ENCODE measurements at regions not wholly inside any gene's neighbourhood (a gene's known extent, or its start where the extent isn't known, plus 50 kb on each side); places are given as distances from the start of the nearest gene placed in this dataset.

- Histone ChIP-seq H3K36me3 (ENCODE audit: insufficient read depth, low read length) (no peaks in the 10 kb centered on the region), H3K79me2 (ENCODE audit: insufficient read depth, low read length) (no peaks in the 10 kb centered on the region), H3K9ac (ENCODE audit: low read length) (no peak overlapping the region), H3K4me2 (ENCODE audit: low read length) (no peak overlapping the region), H3K4me3 (ENCODE audit: insufficient read depth, low read depth, low read length) (no peak overlapping the region), H3K4me1 (ENCODE audit: insufficient read depth, low read length) (peaks cover 4% of the 10 kb centered on the region), H4K20me1 (ENCODE audit: insufficient read depth, low read length) (no peaks in the 10 kb centered on the region), H3K27ac (ENCODE audit: low read depth, low read length) (no peak overlapping the region), H3K9me3 (ENCODE audit: insufficient read depth, low read depth, low read length) (no peaks in the 10 kb centered on the region), H2AFZ (ENCODE audit: low read depth, low read length) (no peak overlapping the region), H3K27me3 (ENCODE audit: insufficient read depth, low read length) (no peaks in the 10 kb centered on the region)
- Mint-ChIP-seq H3K36me3 (ENCODE audit: low read depth, unreplicated experiment) (no peaks in the 10 kb centered on the region), H3K27ac (ENCODE audit: unreplicated experiment) (no peak overlapping the region), H3K9me3 (ENCODE audit: unreplicated experiment) (no peaks in the 10 kb centered on the region), H3K4me1 (ENCODE audit: low read depth, unreplicated experiment) (no peaks in the 10 kb centered on the region), H3K4me3 (ENCODE audit: unreplicated experiment) (no peak overlapping the region), H3K27me3 (ENCODE audit: low read depth, unreplicated experiment) (no peaks in the 10 kb centered on the region)
- DNase-seq (ENCODE audit: low read depth) (peak; percentile 27), FAIRE-seq (no peak)
- TF ChIP-seq EZH2 (IDR thresholded peaks at IDR 0.05; ENCODE audit: insufficient read depth, low read length), result no peak
- TF ChIP-seq, protein P1, sequence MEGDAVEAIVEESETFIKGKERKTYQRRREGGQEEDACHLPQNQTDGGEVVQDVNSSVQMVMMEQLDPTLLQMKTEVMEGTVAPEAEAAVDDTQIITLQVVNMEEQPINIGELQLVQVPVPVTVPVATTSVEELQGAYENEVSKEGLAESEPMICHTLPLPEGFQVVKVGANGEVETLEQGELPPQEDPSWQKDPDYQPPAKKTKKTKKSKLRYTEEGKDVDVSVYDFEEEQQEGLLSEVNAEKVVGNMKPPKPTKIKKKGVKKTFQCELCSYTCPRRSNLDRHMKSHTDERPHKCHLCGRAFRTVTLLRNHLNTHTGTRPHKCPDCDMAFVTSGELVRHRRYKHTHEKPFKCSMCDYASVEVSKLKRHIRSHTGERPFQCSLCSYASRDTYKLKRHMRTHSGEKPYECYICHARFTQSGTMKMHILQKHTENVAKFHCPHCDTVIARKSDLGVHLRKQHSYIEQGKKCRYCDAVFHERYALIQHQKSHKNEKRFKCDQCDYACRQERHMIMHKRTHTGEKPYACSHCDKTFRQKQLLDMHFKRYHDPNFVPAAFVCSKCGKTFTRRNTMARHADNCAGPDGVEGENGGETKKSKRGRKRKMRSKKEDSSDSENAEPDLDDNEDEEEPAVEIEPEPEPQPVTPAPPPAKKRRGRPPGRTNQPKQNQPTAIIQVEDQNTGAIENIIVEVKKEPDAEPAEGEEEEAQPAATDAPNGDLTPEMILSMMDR (IDR thresholded peaks at IDR 0.05; ENCODE audit: insufficient read depth, low read depth, low read length), result no peak
Observed at GRCh38 chr6:164303102-164303964, 888.8 kb downstream of the QKI start.

GRCh38 chr6:164296411-164296810 is 881.9 kb downstream of the QKI start:
- H3K9me3 Mint-ChIP-seq (ENCODE audit: unreplicated experiment), result no peaks in the 10 kb centered on the region
- no peak overlapping the region for H3K27ac Mint-ChIP-seq (ENCODE audit: unreplicated experiment)
- H3K4me2 ChIP-seq (ENCODE audit: low read length), result no peak overlapping the region
- no peak overlapping the region for H2AFZ ChIP-seq (ENCODE audit: low read depth, low read length)
- H3K4me1 ChIP-seq (ENCODE audit: insufficient read depth, low read length), result no peaks in the 10 kb centered on the region
- no peaks in the 10 kb centered on the region for H3K79me2 ChIP-seq (ENCODE audit: insufficient read depth, low read length)
- H3K9me3 ChIP-seq (ENCODE audit: insufficient read depth, low read depth, low read length), result no peaks in the 10 kb centered on the region
- H3K36me3 ChIP-seq (ENCODE audit: insufficient read depth, low read length), result no peaks in the 10 kb centered on the region
- no peaks in the 10 kb centered on the region for H3K27me3 ChIP-seq (ENCODE audit: insufficient read depth, low read length)
- no peak for FAIRE-seq
- H3K27me3 Mint-ChIP-seq (ENCODE audit: low read depth, unreplicated experiment), result peaks cover 2% of the 10 kb centered on the region
- DNase-seq (ENCODE audit: low read depth), result peak; percentile 22
- H3K4me1 Mint-ChIP-seq (ENCODE audit: low read depth, unreplicated experiment), result no peaks in the 10 kb centered on the region
- H3K27ac ChIP-seq (ENCODE audit: low read depth, low read length), result peak overlapping the region; percentile 28
- H3K36me3 Mint-ChIP-seq (ENCODE audit: low read depth, unreplicated experiment), result no peaks in the 10 kb centered on the region
- no peak overlapping the region for H3K4me3 ChIP-seq (ENCODE audit: insufficient read depth, low read depth, low read length)
- no peak overlapping the region for H3K4me3 Mint-ChIP-seq (ENCODE audit: unreplicated experiment)
- H4K20me1 ChIP-seq (ENCODE audit: insufficient read depth, low read length), result no peaks in the 10 kb centered on the region
- H3K9ac ChIP-seq (ENCODE audit: low read length), result no peak overlapping the region
- TF ChIP-seq, protein P1 (IDR thresholded peaks at IDR 0.05; ENCODE audit: insufficient read depth, low read depth, low read length), result no peak
- TF ChIP-seq EZH2 (IDR thresholded peaks at IDR 0.05; ENCODE audit: insufficient read depth, low read length), result no peak
